Activated T-helper 1 cell treated with anti-CD3 and anti-CD28 coated beads, Interleukin-12 subunit alpha, Interleukin-12 subunit beta, Interleukin-2, Interleukin-4 antibody, amounts not matched to agents 30 ng/mL and 10 ng/mL and 1 ng/mL, durations not matched to agents 14 hours and 24 hours and 36 hours (primary cell): ENCODE measurements at regions not wholly inside any gene's neighbourhood (a gene's known extent, or its start where the extent isn't known, plus 50 kb on each side); places are given as distances from the start of the nearest gene placed in this dataset.

ENCODE experiments used
- DNase-seq: peaks from one replicate; pipeline ENCODE4 v3.0.0; 2021; ENCODE audit warnings: low spot score
- H3K27ac Mint-ChIP-seq: one replicate; pipeline ENCODE4 v1.8.0; 2021; ENCODE audit warnings: mild to moderate bottlenecking, mixed read lengths
- H3K27me3 Mint-ChIP-seq: one replicate; pipeline ENCODE4 v1.8.0; 2022; ENCODE audit warnings: mild to moderate bottlenecking, moderate library complexity, mixed read lengths; ENCODE audit not compliant: insufficient read depth
- H3K36me3 Mint-ChIP-seq: one replicate; pipeline ENCODE4 v1.8.0; 2021; ENCODE audit warnings: low read depth, mixed read lengths
- H3K4me1 Mint-ChIP-seq: one replicate; pipeline ENCODE4 v1.8.0; 2021; ENCODE audit warnings: low read depth, mixed read lengths
- H3K4me3 Mint-ChIP-seq: one replicate; pipeline ENCODE4 v1.8.0; 2021; ENCODE audit warnings: mild to moderate bottlenecking, moderate library complexity, mixed read lengths
- H3K9me3 Mint-ChIP-seq: one replicate; pipeline ENCODE4 v1.8.0; 2021; ENCODE audit warnings: mixed read lengths
- intact Hi-C: fragments of 100-400 bp; cut with micrococcal nuclease; formaldehyde crosslinking; loops from one replicate; pipeline ENCODE4 v1.15.1; 2024

DNA sequence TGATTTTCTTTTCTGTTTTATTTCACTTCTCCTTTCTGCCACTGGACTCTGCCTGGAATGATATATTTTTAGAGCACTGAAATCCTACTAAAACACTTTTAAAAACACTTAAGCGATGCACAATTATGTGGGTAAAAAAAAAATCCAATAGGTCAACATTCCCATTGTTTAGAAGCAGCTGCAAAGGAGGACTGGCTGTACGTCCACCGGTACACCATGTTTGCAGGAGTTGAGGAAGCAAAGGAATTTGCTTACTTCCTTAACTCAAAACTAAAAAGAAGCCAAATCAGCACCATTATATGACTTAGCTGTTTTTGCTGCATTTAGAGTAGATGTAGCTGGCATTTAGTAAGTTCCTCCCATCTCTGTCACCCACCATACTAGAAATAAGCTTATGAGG is 186.8 kb upstream of the TMTC1 start:
- intact Hi-C loops: no loop called here
- H3K4me1 Mint-ChIP-seq: no peaks in the 10 kb centered on the region
- H3K27ac Mint-ChIP-seq: no peak overlapping the region
- no peaks in the 10 kb centered on the region for H3K36me3 Mint-ChIP-seq
- DNase-seq: no peak
- H3K9me3 Mint-ChIP-seq: no peaks in the 10 kb centered on the region
- no peaks in the 10 kb centered on the region for H3K27me3 Mint-ChIP-seq
- H3K4me3 Mint-ChIP-seq: no peak overlapping the region

- Mint-ChIP-seq H3K36me3 (no peaks in the 10 kb centered on the region), H3K27me3 (no peaks in the 10 kb centered on the region), H3K27ac (no peak overlapping the region), H3K4me3 (no peak overlapping the region), H3K9me3 (no peaks in the 10 kb centered on the region), H3K4me1 (no peaks in the 10 kb centered on the region)
- intact Hi-C loops: no loop called here
- no peak for DNase-seq
These were observed 178.7 kb upstream of the TMTC1 start for GRCh38 chr12:29962276-29963035.

DNA sequence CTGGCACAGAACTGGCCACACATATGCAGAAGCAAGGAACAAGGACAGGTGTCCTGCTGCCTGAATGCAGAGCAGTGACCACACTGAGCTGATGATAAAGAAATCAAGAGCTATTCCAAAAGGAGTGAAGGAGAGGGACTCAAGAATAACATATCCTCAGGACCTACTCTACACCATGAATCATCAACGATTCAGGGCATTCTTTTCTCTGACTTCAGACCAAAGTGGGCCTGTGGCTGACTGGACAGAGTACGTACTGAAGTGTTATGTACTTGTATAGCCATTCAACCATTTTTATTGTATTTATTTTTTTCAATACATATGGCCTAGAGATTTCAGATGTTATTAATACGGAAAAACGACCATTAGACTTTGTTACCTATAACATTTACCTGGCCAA is 177.5 kb upstream of the TMTC1 start:
- no peak overlapping the region for H3K27ac Mint-ChIP-seq
- no peaks in the 10 kb centered on the region for H3K4me1 Mint-ChIP-seq
- DNase-seq: no peak
- no peaks in the 10 kb centered on the region for H3K27me3 Mint-ChIP-seq
- no peak overlapping the region for H3K4me3 Mint-ChIP-seq
- no peaks in the 10 kb centered on the region for H3K36me3 Mint-ChIP-seq
- intact Hi-C loops: no loop called here
- no peaks in the 10 kb centered on the region for H3K9me3 Mint-ChIP-seq

DNA sequence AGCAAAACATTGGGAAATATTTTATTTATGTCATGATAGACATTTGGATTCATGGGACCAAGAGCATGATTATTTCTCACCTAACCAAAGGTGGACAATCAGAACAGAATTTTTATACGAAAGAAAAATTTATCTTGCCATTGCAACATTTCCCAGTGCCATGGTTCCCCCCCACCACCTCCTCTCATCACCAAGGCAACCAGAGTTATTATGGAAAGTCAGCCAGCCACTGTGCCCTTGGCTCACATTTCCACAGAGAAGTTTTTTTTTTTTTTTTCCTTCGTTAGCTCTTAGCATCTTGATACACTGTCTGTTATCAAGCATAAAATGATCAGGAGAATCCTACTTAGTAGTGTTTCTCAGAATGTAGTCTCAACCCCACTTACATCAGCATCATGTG is 176.4 kb upstream of the TMTC1 start:
- Mint-ChIP-seq H3K9me3 (no peaks in the 10 kb centered on the region), H3K36me3 (no peaks in the 10 kb centered on the region), H3K27me3 (no peaks in the 10 kb centered on the region), H3K27ac (no peak overlapping the region), H3K4me3 (no peak overlapping the region), H3K4me1 (no peaks in the 10 kb centered on the region)
- DNase-seq: no peak
- intact Hi-C loops: no loop called here

- H3K27me3 Mint-ChIP-seq: no peaks in the 10 kb centered on the region
- H3K9me3 Mint-ChIP-seq: no peaks in the 10 kb centered on the region
- intact Hi-C loops: no loop called here
- H3K4me3 Mint-ChIP-seq: no peak overlapping the region
- no peak overlapping the region for H3K27ac Mint-ChIP-seq
- no peaks in the 10 kb centered on the region for H3K4me1 Mint-ChIP-seq
- H3K36me3 Mint-ChIP-seq: no peaks in the 10 kb centered on the region
- no peak for DNase-seq
These were observed 174.1 kb upstream of the TMTC1 start for GRCh38 chr12:29957835-29958234.

DNA sequence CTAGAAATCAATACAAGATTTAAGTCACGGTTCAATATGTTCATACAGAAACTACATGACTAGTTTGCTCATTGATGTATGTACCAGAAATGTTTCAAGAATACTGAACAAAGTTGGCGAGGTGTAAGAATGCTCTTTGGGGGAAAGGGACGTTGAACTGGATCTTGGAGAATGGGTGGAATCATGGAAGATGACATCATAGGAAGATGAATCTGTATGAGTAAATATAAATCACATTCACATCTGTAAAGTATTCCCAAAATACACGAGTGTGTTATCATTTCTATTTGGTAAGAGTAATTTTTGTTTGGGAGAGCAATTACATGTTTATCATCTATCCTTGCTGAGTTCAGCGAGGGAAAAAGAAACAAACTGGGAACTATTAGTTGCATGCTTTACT is 162.2 kb upstream of the TMTC1 start:
- H3K36me3 Mint-ChIP-seq: no peaks in the 10 kb centered on the region
- H3K4me1 Mint-ChIP-seq: no peaks in the 10 kb centered on the region
- no peaks in the 10 kb centered on the region for H3K9me3 Mint-ChIP-seq
- no peak overlapping the region for H3K27ac Mint-ChIP-seq
- H3K27me3 Mint-ChIP-seq: no peaks in the 10 kb centered on the region
- H3K4me3 Mint-ChIP-seq: no peak overlapping the region
- intact Hi-C loops: no loop called here
- DNase-seq: no peak

GRCh38 chr12:29944269-29945000 is 160.7 kb upstream of the TMTC1 start:
- no peaks in the 10 kb centered on the region for H3K4me1 Mint-ChIP-seq
- no peaks in the 10 kb centered on the region for H3K36me3 Mint-ChIP-seq
- DNase-seq: no peak
- H3K4me3 Mint-ChIP-seq: no peak overlapping the region
- intact Hi-C loops: no loop called here
- no peaks in the 10 kb centered on the region for H3K9me3 Mint-ChIP-seq
- H3K27ac Mint-ChIP-seq: no peak overlapping the region
- H3K27me3 Mint-ChIP-seq: no peaks in the 10 kb centered on the region

DNA sequence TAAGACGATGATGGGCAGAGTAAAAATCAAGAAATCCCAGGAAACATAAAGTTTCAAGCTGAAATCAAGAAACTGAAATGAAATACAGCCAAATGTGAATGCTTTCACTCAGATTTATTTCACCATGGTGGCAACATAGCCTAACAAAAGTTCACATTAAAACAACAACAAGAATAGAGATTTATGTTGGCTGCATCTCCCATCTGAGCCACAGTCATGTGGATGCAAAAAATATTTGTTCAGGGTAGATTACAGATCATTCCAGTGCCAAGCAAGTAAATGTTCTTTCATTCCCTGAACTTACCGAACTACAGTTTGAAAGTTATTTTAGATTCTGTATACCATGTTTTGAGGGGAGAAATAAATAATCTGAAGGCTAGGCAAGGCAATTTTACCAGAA is 159.9 kb upstream of the TMTC1 start:
- H3K27ac Mint-ChIP-seq: no peak overlapping the region
- no peaks in the 10 kb centered on the region for H3K27me3 Mint-ChIP-seq
- intact Hi-C loops: no loop called here
- H3K4me3 Mint-ChIP-seq: no peak overlapping the region
- no peak for DNase-seq
- no peaks in the 10 kb centered on the region for H3K4me1 Mint-ChIP-seq
- H3K9me3 Mint-ChIP-seq: no peaks in the 10 kb centered on the region
- H3K36me3 Mint-ChIP-seq: no peaks in the 10 kb centered on the region

- Mint-ChIP-seq H3K9me3 (no peaks in the 10 kb centered on the region), H3K4me1 (no peaks in the 10 kb centered on the region), H3K4me3 (no peak overlapping the region), H3K36me3 (no peaks in the 10 kb centered on the region), H3K27me3 (no peaks in the 10 kb centered on the region), H3K27ac (no peak overlapping the region)
- DNase-seq: no peak
- intact Hi-C loops: no loop called here
These were observed 157.1 kb upstream of the TMTC1 start for GRCh38 chr12:29940811-29941210.

DNA sequence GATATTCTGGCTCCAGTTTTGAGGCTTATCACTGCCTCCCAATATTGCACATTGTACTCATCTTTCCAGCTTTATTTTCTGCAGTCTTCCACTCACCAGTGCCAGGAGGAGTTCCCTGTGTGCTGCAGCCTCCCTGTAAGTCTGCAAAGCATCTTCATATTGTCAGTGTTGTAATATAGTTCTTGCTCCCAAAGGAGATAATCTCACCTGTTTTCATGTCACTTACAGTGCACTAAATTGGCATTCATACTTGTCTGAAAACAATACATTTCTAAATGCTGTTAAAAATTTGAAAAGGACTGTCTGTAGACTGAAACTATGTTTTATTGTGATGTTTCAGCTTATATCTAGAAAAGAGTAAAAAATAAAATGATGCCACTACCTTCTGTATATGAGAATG is 146.8 kb upstream of the TMTC1 start:
- intact Hi-C loops: no loop called here
- Mint-ChIP-seq H3K27ac (no peak overlapping the region), H3K36me3 (no peaks in the 10 kb centered on the region), H3K9me3 (no peaks in the 10 kb centered on the region), H3K27me3 (no peaks in the 10 kb centered on the region), H3K4me1 (no peaks in the 10 kb centered on the region), H3K4me3 (no peak overlapping the region)
- DNase-seq: no peak

GRCh38 chr12:29929295-29929694 is 145.6 kb upstream of the TMTC1 start:
- intact Hi-C loops: no loop called here
- H3K9me3 Mint-ChIP-seq: no peaks in the 10 kb centered on the region
- no peaks in the 10 kb centered on the region for H3K27me3 Mint-ChIP-seq
- DNase-seq: no peak
- H3K4me3 Mint-ChIP-seq: no peak overlapping the region
- no peak overlapping the region for H3K27ac Mint-ChIP-seq
- no peaks in the 10 kb centered on the region for H3K4me1 Mint-ChIP-seq
- H3K36me3 Mint-ChIP-seq: no peaks in the 10 kb centered on the region

DNA sequence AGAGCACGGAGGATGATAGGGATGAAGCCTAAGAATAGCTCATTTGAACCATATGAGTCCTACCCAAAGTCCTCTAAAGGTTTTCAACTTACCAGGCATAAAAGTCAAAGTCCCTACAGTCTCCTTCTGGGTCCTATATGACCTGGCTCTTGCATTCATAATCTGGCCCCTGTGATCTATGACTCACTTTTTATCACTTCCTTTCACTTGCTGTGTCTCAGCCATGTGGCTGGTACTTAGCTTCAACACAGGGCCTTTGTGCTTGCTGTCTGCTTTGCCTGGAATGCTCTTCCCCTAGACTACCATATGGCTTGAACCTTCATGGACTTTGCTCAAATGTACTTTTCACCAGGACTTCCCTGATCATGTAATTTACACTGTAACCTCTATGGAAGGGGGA is 137.6 kb upstream of the TMTC1 start:
- no peaks in the 10 kb centered on the region for H3K27me3 Mint-ChIP-seq
- no peak overlapping the region for H3K27ac Mint-ChIP-seq
- no peaks in the 10 kb centered on the region for H3K4me1 Mint-ChIP-seq
- H3K4me3 Mint-ChIP-seq: no peak overlapping the region
- H3K36me3 Mint-ChIP-seq: no peaks in the 10 kb centered on the region
- intact Hi-C loops: no loop called here
- no peak for DNase-seq
- no peaks in the 10 kb centered on the region for H3K9me3 Mint-ChIP-seq

DNA sequence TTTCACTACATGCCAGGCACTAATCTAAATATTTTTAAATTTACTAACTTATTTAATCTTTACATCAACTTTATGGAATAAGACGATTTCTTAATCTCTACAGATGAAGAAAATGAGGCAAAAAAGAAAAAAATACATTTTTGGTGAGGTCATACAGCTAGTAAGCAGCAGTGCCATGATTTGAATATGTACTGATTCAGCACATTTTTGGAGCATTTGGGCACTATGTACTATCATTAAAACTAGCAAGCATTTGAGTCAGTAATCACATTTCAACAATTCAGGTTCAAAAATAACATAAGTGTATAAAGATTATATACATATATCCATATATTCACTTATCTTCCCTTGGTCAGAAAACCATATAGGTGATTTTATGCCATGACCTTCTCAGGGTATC is 124.4 kb upstream of the TMTC1 start:
- H3K4me3 Mint-ChIP-seq: no peak overlapping the region
- no peak overlapping the region for H3K27ac Mint-ChIP-seq
- intact Hi-C loops: no loop called here
- H3K9me3 Mint-ChIP-seq: peaks cover 4% of the 10 kb centered on the region
- no peak for DNase-seq
- H3K27me3 Mint-ChIP-seq: no peaks in the 10 kb centered on the region
- H3K36me3 Mint-ChIP-seq: no peaks in the 10 kb centered on the region
- no peaks in the 10 kb centered on the region for H3K4me1 Mint-ChIP-seq
